ENCODE measurements at regions not wholly inside any gene's neighbourhood (a gene's known extent, or its start where the extent isn't known, plus 50 kb on each side); places are given as distances from the start of the nearest gene placed in this dataset.

- no peak for DNase-seq
Measured at GRCh38 chr1:36605942-36606640, 123.4 kb upstream of the CSF3R start.

GRCh38 chr1:36603461-36603860, 120.7 kb upstream of the CSF3R start:
- DNase-seq = no peak

DNA sequence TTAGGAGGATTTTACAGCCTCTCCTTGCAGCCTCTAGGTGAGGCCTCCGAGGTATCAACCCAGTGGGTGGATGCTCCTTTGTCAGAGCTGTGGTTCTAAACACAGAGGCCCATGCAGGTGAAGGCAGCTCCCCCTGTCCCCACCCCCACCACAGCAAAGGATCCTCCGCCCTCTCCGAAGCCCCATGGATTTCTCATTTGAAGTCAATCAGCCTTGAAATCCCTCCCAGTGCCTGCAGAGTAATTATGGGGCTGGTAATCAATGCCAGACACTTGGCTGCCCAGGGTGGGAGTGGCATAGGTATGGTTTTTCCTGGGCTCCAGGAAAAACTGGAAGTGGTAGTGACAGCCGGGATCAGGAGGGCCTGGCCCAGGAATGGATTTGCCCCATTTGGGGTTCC, 119.5 kb upstream of the CSF3R start:
- DNase-seq = no peak

DNA sequence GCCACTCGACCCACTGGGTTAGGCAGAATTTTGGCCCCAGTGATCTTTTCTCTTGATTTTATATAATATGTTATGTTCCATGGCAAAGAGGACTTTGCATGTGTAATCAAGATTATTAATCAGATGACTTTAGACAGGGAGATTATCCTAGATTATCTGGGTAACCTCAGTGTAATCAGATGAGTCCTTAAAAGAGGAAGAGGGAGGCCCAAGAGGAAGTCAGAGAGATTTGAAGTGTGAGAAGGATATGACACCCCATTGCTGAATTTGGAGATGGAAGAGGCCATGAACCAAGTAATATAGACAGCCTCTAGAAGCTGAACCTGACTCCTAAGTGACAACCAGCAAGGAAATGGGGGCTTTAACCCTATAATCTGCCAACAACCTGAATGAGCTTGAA, 117.1 kb upstream of the CSF3R start:
- no peak for DNase-seq

GRCh38 chr1:36597514-36597913, 114.8 kb upstream of the CSF3R start:
- DNase-seq = no peak

- no peak for DNase-seq
Measured at GRCh38 chr1:36595921-36596320, 113.2 kb upstream of the CSF3R start.

DNA sequence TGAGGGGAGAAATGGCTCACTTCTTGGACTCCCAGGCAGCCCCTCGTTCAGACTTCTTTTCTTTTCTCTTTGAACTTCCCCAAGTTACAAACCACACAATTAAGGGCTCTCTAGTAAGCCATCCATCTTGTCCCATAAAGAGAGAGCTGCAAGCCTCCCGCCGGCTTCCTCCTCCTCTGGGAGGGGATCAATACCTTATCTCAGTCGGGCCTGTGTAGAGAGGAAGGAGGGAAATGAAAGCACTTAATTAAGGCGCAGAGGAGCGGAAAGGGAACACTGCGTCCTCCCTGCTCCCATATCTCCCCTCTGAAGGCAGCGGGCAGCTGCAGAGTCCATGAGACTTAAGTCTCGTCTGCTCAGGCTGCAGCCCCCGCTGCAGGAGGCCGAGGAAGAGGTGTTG, 112.6 kb upstream of the CSF3R start:
- DNase-seq = no peak

DNA sequence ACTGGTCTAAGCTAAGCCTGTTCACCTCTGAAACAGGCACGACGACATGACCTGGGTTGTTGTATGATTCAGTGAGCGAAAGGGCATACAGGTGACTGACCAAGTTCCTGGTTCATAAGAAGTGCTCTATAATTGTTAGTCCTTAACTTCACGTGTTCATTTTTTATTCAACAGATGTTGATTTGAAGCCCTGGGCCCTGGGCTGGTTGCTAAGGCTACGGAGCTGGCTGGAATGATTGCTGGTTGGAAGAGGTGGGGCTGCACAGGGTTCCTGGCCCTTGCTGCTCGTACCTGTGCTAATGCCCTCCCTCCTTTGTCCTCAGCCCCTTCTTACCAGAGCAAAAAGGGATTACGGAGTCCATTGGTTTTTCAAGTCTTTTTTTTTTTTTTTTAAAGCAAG, 111.3 kb upstream of the CSF3R start:
- DNase-seq = no peak

- DNase-seq = no peak
Measured at GRCh38 chr1:36591278-36591677, 108.6 kb upstream of the CSF3R start.

DNA sequence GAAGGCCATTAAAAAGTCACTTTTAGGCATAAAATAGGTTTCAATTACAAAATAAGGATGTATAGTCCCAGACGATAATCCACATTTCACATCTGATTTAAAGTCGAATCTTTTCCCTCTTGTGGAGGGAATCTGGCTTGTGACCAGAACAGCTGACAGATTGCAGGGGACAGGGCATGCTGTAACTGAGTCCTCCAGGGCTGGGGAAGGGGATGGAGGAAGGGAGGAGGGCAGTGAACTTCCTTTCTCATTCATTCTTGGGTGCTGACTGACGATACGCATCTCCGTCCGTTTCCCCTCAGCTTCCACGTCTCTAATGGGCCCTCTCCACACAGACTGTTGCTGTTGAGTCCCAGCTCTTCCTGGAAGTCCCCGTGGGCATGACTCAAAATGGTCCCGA, 108.1 kb upstream of the CSF3R start:
- DNase-seq = no peak

- DNase-seq = no peak
Measured at GRCh38 chr1:36590264-36590663, 107.6 kb upstream of the CSF3R start.

- DNase-seq = no peak
Measured at GRCh38 chr1:36588972-36589371, 106.3 kb upstream of the CSF3R start.

GRCh38 chr1:36585569-36586548, 103.1 kb upstream of the CSF3R start:
- no peak for DNase-seq

GRCh38 chr1:36584874-36585453, 102.3 kb upstream of the CSF3R start:
- DNase-seq = no peak

DNA sequence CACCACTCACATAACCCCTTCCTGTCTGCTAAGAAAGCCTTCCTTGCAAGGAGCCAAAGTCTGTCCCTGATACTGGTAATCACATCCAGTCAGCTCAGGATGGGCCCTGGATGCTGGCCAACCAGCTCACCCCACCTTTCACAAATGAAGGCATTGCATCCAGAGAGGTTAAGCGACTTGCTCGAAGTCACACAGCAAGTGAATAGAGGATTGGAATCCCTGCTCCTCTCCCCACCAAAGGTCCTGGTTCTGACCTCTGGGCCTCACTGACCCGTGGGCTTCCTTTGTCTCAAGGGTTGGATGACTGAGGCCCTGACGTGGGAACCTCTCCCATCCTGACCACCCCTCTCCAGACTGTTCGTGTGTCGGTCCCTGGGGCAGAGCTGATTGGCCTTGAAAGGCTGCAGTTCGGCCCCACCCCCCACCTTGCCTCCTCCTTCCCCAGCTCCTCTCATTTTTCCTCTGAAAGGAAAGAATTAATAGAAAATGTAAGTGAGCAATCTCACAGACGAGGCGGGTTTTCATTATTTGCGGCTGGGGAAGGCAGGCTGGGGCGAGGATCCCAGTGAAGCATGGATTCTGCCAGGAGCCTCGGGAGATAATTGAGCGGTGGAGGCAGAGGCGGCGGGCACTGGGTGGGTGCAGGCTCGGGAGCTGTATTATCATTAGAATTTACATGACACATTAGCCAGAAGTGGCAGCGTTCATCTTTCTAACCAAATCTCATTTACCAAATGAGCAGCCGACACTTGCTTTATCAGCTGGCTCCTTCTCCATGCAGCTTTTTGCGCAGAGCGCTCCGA, 101.5 kb upstream of the CSF3R start:
- no peak for DNase-seq

DNA sequence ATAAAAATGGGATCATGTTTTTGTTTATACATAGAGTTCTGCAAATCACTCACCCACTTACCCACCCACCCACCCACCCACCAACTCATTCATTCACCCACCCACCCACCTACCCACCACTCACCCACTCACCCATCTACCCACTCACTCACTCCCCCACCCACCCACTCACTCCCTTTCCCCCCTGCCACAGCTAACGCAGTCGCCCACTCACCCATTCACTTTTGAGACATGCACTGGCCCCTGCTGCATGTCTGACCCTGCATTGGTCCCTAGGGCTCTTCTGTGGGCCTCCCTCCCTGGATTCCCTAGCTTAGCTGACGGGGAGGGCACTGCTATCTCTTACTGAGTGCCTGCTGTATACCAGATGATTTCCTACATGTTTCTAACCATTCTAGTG, 100.4 kb upstream of the CSF3R start:
- no peak for DNase-seq

DNA sequence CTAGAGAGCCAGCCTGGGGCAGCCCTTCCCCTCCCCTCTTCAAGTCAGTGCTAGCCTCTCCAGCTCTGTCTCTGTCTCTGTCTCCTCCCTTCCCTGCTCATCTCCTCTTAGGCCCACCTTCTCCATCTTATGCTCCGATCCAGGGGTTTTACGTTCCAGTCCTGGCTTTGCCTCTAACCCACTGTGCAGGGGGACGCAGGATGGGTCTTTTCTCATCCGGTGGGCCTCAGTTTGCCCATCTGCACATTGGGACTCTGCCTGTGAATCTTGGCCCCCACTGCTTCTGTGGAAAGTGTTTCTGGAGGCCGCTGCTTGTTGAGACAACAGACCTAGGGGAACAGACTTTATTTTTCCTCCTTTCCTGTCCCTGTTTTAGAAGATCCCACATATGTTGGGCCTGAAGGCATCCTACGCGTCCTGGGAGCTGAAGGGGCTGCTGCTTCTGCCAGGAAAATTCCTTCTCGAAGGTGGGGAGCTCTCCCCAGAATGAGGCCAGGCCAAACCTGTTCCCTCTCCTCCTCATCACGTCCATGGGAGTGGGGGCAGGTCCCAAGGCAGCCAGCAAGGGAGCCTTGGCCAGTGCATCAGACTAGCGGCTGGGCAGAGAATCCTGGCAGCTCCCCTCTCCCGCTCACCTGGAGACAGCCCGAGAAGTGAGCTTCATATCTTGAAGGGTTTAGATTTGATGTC, 99.5 kb upstream of the CSF3R start:
- DNase-seq = no peak

GRCh38 chr1:36580524-36580923, 97.8 kb upstream of the CSF3R start:
- DNase-seq = no peak

- no peak for DNase-seq
Measured at GRCh38 chr1:36579039-36579438, 96.3 kb upstream of the CSF3R start.

- no peak for DNase-seq
Measured at GRCh38 chr1:36576551-36577110, 93.9 kb upstream of the CSF3R start.

GRCh38 chr1:36576118-36576517, 93.4 kb upstream of the CSF3R start:
- DNase-seq = peak in 3 of 4 experiments; percentile 8 to 30 (median 13)

- DNase-seq = no peak
Measured at GRCh38 chr1:36573445-36573844, 90.7 kb upstream of the CSF3R start.
